HG03439 (cell line): ENCODE measurements at regions not wholly inside any gene's neighbourhood (a gene's known extent, or its start where the extent isn't known, plus 50 kb on each side); places are given as distances from the start of the nearest gene placed in this dataset.
"Not testable (repeated sequence)": the region's sequence is repeated elsewhere in the genome, so short reads cannot be mapped to it uniquely, and the experiment has no call there.

Experiments
- ATAC-seq: cut with Tn5 transposase; IDR thresholded peaks from one replicate; pipeline ENCODE4 v1.9.1; 2021; ENCODE audit warnings: mild to moderate bottlenecking, moderate library complexity; ENCODE audit not compliant: unreplicated experiment

DNA sequence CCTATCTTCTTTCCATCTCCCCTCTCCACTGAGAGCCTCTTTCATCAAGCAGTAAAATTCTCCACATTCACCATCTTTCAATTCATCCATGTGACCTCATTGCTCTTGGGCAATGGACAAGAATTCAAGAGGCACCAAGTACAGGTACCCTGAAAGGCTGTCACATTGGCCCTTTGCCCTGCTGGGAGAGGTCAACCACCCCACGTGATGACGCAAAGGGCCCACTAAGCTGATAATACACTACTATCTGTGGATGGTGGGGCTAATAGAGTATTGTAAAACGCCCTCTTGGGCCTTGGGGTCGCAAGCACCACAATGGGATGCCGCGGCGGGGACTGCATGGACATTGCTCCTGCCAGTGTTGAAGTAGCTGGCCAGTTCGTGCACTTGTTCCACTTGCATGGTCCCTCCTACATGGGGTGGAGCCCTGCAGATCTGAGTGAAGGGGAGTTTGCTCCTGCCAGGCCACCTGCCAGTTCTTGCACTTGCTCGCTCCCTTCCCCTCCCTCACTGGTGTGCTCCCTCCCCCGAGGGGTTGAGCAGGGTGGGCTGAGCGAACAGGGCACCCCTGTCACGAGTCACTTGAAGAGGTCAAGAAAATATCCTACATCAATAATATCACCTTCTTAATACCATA, 1578.8 kb upstream of the RAG2 start:
- no peak for ATAC-seq

DNA sequence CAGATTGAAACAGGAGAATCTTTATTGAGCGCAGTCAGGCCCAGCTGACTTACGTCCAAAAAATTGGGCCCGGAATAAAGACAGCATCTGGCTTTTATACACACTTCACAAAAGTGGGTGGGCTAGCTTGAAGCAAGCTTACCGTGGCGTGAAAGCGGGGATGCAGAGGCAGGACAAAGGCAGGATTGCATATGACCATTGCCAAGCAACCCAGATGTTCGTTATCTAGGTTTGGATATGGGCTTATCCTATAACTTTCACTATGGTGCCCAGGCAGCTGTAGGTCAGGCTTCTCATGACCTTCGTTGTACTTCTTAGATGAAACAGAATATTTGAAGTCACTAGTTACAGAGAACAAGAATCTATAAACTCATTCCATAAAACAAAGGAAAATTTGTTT, 1575.6 kb upstream of the RAG2 start:
- ATAC-seq: no peak

DNA sequence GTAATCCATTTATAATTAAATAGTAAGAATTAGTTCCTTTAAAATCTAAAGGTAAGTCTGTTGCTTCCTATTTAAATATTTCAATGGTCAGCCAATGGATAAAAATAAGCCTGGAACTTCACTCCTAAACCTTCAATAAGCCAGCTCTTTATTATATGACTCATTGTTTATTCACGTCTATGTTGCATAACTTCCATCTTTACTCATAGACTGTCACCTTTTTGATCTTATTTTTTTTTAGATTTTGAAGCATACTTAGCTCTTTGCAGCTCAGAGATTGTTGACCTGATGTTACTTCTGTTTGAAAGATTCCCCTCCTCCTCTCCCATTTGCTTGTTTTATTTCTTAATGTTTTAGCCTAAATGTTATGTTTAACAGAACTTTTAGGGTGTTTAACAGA, 1571.2 kb upstream of the RAG2 start:
- no peak for ATAC-seq

DNA sequence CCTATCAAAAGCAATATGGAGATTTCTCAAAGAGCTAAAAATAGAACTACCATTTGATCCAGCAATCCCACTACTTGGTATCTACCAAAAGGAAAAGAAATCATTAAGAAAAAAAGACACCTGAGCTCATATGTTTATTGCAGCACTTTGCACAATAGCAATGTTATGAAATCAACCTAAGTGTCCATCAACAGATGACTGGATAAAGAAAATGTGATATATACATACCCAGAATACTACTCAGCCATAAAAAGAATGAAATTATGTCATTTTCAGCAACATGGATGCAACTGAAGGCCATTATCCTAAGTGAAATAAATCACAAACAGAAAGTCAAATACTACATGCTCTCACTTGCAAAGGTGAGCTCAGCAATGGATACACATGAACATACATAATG, 1565.5 kb upstream of the RAG2 start:
- ATAC-seq: no peak

DNA sequence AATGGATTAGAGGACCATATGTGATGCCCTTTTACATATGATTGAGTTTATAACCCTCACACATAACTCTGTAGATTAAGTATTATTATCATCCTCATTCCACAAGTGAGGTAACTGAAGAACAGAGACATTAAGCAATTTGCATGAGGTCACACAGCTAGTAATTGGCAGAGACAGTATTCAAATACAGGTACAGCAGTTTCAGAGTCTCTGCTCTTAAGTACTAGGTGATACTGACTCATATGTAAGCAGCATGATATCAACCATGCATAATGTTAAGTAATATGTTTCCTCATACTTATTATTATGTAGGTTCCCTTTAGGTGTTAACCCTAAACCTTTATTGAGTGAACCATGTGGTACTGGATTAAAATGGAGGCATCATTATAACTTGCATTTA, 1562.4 kb upstream of the RAG2 start:
- no peak for ATAC-seq

DNA sequence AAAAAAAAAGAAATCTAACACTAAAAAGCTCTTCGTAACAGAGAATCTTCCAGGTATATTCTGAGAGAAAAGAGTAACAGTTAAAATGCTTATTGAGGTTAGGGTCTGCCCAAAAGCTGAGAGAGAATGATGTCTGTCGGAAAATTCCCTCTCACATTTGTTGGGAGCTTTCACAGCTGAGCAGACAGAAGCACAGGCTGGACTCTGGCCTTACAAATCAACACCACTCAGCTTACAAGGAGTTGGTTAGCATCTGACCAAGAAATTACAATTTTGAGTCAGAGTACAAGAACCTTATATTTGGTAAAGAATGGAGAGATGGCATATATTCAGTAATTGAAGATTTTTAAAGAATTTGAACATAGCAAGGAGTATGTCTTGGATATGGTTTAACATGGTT, 1561.0 kb upstream of the RAG2 start:
- no peak for ATAC-seq

DNA sequence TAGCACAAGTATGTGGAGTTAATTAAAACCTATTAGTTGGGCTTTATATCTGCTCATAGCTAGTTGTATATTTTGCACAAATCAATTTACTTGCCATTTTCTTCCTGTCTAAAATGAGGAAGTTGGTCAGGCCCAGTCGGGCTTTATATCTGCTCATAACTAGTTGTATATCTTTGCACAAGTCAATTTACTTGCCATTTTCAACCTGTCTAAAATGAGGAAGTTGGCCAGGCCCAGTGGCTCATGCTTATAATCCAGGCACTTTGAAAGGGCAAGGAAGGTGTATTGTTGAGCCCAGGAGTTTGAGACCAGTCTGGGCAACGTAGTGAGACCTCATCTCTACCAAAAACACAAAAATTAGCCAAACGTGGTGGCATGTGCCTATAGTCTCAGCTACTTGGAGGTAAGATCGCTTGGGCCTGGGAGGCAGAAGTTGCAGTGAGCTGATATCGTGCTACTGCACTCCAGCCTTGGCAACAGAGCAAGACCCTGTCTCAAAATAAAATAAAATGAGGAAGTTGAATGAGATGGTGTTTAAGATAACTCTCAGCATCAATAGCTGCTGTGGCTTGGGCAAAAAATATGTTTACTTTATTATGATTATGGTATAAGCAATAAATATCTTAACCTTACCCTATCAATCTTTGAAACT, 1558.6 kb upstream of the RAG2 start:
- ATAC-seq: no peak

DNA sequence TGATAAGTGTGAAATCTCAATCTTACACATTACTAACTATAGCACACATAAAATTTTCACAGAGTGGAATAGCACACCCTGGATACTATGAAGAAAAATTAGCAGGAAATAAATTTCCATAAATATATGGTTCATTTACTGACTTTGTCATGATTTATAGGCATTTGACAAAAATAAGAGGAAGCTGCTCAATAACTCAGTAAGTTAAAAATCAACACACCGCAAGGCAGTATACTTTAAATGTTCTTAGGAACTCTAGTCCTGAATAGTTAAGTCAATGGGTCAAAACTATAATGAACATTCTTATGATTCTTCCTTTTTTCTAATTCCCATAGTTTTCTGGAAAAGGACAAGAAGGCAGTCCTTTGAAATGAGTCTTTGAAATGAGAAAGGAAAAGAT, 1557.8 kb upstream of the RAG2 start:
- no peak for ATAC-seq

DNA sequence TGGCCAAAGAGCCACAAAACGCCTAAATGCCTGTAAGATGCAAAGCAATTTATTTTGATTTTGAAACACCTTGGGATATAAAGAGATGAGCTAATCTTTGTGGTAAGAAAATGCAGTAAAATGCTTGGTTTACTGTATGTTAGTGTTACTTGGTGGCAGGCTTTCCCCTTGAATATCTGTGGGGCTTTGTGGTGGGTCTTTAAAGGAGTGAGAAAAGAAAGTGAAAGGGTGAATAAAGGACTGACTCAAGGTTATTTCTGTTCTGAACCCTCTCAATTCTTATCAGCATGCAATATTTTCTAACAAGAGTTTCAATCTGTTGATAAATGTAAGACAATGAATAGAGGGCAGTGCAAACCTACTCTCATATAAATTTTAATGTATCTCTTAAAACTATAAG, 1555.9 kb upstream of the RAG2 start:
- no peak for ATAC-seq

DNA sequence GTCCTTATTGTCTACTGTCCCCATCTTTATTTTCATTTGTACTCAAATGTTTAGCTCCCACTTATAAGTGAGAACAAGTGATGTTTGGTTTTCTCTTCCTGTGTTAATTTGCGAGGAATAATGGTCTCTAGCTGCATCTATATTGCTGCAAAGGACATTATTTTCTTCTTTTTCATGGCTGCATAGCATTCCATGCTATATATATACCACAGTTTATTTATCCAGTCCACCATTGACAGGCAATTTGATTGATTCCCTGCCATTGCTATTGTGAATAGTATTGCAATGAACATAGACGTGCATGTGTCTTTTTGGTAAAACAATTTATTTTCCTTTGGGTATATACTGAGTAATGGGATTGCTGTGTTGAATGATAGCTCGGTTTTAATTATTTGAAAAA, 1545.8 kb upstream of the RAG2 start:
- ATAC-seq: no peak

DNA sequence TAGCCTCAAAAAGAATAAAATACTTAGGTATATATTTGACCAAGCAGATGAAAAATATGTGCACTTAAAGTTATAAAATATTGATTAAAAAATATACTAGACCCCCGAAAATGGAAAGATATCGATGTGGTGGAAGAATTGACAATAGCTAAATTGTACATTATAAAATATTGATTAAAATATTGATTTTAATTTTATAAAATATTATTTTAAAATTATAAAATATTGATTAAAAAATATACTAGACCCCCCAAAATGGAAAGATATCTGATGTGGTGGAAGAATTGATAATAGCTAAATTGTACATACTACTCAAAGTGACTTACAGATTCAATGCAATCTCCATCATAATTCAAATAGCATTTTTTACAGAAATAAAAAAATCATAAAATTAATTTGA, 1540.9 kb upstream of the RAG2 start:
- ATAC-seq: no peak

DNA sequence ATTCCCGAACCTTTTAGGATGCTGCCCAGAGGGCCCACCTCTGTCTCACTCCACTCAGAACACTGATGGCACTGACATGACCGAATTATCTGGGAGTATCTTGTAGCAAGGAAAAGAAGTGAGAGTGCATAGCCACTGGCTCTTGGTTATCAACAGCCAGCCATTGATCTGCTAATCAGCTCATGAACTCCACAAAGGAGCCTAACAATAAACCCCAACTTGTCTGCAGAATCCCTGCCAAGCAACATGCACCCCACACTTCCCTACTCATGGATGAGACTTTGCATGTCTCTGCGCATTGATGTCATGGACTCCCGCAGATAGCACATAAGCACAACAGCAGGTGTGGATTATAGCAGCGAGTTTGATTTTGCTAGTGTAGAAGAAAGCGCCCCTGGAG, 1538.9 kb upstream of the RAG2 start:
- ATAC-seq: no peak

DNA sequence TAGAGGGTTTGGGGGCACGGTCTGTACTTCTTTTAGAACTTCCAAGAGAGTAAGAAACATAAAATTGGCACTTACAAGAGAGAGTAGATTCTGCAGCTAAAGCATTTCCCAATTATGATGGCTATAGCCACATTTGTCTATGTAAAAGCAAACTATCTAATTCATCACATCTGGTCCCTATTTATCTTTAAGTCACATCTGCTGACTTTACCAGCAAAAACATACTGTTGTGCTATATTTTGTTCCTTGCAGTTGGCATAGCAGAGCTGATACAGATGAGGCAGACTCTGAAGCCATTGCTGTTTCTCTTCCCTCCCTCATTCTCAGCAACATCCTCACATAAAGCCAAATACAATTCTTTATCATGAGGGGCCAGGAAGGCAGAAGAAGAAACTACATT, 1533.5 kb upstream of the RAG2 start:
- ATAC-seq: no peak

DNA sequence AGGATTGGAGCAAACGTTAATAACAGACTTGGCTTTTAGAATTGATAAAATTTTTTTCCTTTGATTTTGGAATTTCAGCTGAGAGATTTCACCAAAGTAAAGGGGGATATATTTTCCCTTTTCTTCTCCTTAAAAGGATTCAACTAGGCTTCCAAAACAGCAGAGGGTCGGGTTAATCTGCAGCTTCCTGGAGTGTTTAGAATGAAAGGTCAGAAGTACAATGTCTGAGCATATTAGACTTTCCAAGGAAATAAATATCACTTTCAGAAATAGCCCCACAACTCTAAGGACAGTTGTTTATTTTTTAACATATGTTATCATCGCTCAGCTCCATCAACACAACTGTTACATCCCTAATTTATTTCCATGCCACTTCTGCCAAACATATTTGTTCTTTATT, 1532.9 kb upstream of the RAG2 start:
- ATAC-seq: no peak

DNA sequence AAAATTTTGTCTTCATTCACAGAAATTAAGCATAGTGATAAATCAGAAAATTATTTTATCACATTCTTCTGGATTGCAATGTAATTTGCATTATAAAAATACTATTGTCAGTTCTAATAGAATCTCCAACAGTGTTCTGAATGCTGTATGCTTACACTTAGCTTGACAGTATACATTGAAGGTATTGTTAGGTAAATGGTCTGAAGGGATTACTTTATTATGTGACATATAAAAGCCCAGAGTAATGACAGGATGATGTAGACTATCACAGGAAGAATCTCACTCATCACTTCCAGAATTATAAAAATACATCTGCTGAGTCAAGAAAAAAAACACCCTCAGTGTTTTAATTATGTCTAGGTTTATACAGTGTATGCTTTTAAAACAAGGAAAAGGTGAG, 1532.5 kb upstream of the RAG2 start:
- no peak for ATAC-seq

DNA sequence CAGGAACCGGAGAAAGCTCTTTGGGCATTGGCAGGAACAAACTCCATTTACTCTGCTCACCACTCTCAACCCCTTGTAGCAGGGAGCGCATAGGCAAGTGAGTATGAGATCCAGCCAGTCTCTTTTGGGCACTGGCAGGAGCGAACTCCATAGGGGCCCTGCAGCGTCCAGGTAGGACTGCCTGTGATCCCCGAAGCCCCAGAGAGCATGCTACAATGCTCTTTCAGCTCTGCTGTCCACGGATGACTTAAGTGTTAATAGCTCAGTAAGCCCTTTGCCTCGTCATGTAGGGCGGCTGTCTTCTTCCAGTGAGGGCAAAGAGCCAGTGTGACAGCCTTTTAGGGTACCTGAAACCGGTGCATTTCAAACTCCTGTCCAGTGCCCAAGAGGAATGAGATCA, 1525.6 kb upstream of the RAG2 start:
- no peak for ATAC-seq

DNA sequence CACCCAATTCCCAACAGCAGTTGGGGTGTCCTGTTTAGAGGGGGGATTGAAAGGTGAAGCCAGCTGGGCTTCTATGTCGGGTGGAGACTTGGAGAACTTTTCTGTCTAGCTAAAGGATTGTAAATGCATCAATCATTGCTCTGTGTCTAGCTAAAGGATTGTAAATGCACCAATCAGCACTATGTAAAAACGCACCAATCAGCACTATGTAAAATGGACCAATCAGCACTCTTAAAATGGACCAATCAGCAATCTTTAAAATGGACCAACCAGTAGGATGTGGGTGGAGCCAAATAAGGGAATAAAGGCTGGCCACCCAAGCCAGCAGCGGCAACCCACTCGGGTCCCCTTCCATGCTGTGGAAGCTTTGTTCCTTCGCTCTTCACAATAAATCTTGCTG, 1518.6 kb upstream of the RAG2 start:
- not testable (repeated sequence) for ATAC-seq

DNA sequence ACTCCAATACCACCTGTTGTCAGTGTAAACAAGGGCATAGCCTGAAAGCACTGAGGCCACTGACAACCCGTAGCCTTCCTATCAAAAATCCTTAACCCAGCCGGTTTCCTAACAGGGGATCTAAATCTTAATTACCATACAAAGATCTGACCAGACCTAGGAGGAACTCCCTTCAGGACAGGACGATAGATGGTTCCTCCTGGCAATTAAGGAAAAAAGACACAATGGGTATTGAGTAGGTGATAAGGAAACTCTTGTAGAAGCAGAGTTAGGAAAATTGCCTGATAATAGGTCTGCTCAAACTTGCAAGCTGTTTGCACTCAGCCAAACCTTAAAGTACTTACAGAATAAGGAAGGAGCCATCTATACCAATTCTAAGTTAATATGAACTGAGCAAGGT, 1517.3 kb upstream of the RAG2 start:
- ATAC-seq: not testable (repeated sequence)

DNA sequence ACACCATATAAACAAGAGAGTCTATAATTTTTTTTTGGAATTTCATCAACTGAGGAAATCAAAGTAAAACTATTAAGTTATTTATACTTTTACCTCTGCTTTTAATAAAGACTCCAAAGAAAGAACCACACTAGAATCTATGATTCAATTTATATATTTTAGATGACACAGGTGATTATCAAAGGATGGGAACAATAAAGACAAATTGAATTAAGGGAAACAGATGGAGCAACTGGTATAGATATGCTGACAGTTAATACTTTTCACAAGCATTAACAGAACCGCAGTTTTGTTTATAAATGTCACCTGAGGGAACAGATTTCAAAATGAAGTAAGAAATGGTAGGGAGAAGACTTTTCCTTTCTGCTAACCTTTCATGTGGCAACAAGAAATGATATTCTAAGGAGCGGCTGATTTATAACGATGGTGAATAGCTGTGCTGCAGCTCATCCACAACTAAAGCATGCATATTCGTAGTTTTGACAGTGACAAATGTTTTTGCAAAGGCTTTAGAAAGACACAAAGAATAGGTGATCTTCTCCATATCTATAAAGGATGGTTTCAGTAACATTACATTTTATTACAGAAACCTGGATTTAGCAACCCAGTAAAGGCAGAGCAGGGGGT, 1502.9 kb upstream of the RAG2 start:
- ATAC-seq: no peak

DNA sequence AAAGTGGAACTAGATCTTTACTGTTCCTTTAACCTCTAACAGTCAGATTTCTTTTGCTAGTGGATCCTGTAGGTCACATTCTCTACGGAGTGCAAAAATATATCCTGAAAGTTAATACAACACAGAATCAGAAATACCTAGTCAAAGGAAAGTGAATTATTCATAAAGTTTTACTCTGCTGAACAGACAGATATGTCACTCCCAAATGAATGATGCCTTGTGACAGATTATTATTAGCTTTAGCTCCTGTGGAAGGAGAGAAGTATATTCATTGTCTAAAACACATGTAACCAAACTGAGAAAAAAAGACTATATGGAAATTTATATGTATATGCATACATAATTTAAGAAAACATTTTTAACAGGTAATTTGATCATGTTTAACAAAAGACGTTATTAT, 1497.2 kb upstream of the RAG2 start:
- no peak for ATAC-seq

DNA sequence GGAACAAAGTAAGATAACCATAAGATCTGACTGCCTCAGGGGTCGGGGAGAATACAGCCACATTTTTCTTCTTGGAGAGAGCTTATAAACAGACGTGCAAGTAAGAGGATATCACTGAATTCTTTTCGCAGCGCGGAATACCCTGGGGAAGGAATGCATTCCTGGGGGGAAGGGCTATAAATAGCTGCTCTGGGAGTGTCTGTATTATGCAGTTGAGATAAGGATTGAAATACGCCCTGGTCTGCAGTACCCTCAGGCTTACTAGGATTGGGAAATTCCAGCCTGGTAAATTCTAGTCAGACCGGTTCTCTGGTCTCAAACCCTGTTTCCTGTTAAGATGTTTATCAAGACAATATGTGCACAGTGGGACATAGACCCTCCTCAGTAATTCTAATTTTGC, 1491.7 kb upstream of the RAG2 start:
- no peak for ATAC-seq

DNA sequence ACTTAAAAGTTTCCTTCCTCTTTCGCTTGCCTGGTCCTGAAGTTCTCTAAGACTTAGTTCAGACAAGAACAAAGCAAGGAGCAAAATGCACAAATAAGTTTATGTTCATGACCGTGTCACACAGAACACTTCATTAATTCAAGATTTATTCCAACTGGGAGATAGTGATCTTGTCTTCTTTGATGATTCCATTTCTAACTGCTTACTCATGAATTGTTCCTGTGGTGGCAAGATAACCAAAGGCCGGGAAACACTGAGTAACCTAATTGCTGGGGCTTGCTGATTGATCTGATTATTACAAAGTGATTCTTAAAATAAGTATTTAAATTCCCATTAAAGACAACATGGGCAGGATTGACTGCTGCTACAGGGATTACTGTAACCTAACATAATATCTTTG, 1462.9 kb upstream of the RAG2 start:
- no peak for ATAC-seq

DNA sequence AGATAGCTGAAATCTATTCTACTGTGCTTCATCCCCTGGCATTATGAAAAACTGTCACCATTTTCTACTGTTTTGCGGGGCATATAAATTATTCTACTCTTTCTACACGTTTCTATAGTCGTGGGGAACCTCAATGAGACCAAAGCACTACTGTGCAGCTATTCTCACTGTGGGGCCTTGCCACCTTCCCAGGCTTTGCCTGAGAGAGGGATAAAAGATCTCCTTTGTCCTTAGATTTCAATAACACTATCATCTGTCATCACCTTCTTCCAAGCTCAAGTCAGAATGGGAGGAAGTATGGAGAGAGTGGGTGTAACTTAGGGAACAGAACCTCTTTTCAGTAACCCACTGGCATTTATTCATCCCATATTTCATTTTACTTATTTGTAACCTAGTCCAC, 1462.1 kb upstream of the RAG2 start:
- no peak for ATAC-seq
